ENCODE measurements at regions not wholly inside any gene's neighbourhood (a gene's known extent, or its start where the extent isn't known, plus 50 kb on each side); places are given as distances from the start of the nearest gene placed in this dataset.

GRCh38 chr10:6813856-6814255 is 233.8 kb upstream of the PRKCQ start:
- ChIA-PET RAD21 (ENCODE audit: low non-redundant PET in 1 of 2, low total read pairs in 2 of 2, uncharacterized antibody in 2 of 2, unreplicated experiment in 2 of 2) (no interaction called here), POLR2A (no interaction called here), CTCF (no interaction called here)
- H3K36me3 ChIP-seq (ENCODE audit: control insufficient read depth in 1 of 2, insufficient read depth in 2 of 2, low read length in 2 of 2), result no peaks in the 10 kb centered on the region
- no peaks in the 10 kb centered on the region for H3K9me2 ChIP-seq (ENCODE audit: insufficient read depth)
- no TSS peak for BruUV-seq (replicated peaks)
- no peak overlapping the region for H3K9ac ChIP-seq (ENCODE audit: low read length)
- ATAC-seq (no peak), DNase-seq (ENCODE audit: low read depth, low spot score) (no peak)
- no peak overlapping the region for H3K4me2 ChIP-seq (ENCODE audit: low read length)
- H3K9me3 ChIP-seq (ENCODE audit: control insufficient read depth in 1 of 2, insufficient read depth in 1 of 2, low read depth in 1 of 2, low read length in 2 of 2), result no peaks in the 10 kb centered on the region
- no peak overlapping the region for H2AFZ ChIP-seq (ENCODE audit: low read depth, low read length, poor library complexity, severe bottlenecking)
- H3K27me3 ChIP-seq (ENCODE audit: insufficient read depth, low read length), result peaks cover 33% of the 10 kb centered on the region
- no peaks in the 10 kb centered on the region for H3K79me2 ChIP-seq (ENCODE audit: insufficient read depth, low read length)
- TF ChIP-seq POLR2AphosphoS5 (IDR thresholded peaks at IDR 0.05; ENCODE audit: low read depth, low read length) (no peak), SRF (IDR thresholded peaks at IDR 0.05; ENCODE audit: low read depth) (no peak), ATF3 (IDR thresholded peaks at IDR 0.05) (no peak), ELF1 (IDR thresholded peaks at IDR 0.05; ENCODE audit: borderline replicate concordance, low read depth) (no peak), RAD21 (IDR thresholded peaks at IDR 0.05; ENCODE audit: low read depth) (no peak), EZH2phosphoT487 (IDR thresholded peaks at IDR 0.05; ENCODE audit: borderline replicate concordance) (no peak), SIN3A (IDR thresholded peaks at IDR 0.05; ENCODE audit: low read depth) (no peak), REST (IDR thresholded peaks at IDR 0.05; ENCODE audit: low read depth) (no peak), POLR2A (IDR thresholded peaks at IDR 0.05; ENCODE audit: borderline replicate concordance, extremely low read depth, insufficient read depth, insufficient read length) (no peak), CBX3 (IDR thresholded peaks at IDR 0.05; ENCODE audit: low read depth) (no peak), ZNF274 (IDR thresholded peaks at IDR 0.05; ENCODE audit: low read depth, low read length) (no peak), SP1 (IDR thresholded peaks at IDR 0.05; ENCODE audit: low read depth) (no peak), JUND (IDR thresholded peaks at IDR 0.05) (no peak), FOSL1 (IDR thresholded peaks at IDR 0.05; ENCODE audit: low read depth) (no peak), ZFX (IDR thresholded peaks at IDR 0.05) (no peak), CEBPB (IDR thresholded peaks at IDR 0.05; ENCODE audit: low read depth) (no peak)
- TF ChIP-seq, protein P1, sequence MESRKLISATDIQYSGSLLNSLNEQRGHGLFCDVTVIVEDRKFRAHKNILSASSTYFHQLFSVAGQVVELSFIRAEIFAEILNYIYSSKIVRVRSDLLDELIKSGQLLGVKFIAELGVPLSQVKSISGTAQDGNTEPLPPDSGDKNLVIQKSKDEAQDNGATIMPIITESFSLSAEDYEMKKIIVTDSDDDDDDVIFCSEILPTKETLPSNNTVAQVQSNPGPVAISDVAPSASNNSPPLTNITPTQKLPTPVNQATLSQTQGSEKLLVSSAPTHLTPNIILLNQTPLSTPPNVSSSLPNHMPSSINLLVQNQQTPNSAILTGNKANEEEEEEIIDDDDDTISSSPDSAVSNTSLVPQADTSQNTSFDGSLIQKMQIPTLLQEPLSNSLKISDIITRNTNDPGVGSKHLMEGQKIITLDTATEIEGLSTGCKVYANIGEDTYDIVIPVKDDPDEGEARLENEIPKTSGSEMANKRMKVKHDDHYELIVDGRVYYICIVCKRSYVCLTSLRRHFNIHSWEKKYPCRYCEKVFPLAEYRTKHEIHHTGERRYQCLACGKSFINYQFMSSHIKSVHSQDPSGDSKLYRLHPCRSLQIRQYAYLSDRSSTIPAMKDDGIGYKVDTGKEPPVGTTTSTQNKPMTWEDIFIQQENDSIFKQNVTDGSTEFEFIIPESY (IDR thresholded peaks at IDR 0.05; ENCODE audit: extremely low read depth, insufficient replicate concordance, low read length), result no peak
- TF ChIP-seq, protein P2, sequence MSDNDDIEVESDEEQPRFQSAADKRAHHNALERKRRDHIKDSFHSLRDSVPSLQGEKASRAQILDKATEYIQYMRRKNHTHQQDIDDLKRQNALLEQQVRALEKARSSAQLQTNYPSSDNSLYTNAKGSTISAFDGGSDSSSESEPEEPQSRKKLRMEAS (IDR thresholded peaks at IDR 0.05), result no peak
- H3K4me1 ChIP-seq (ENCODE audit: control insufficient read depth in 1 of 2, insufficient read depth in 2 of 2, low read length in 2 of 2), result no peaks in the 10 kb centered on the region
- no peak overlapping the region for H3K27ac ChIP-seq (ENCODE audit: low read depth, low read length)
- H3K4me3 ChIP-seq (replicated peaks in 1 of 2; ENCODE audit: low read depth in 1 of 2, low read length in 2 of 2), result no peak overlapping the region
- no peaks in the 10 kb centered on the region for H4K20me1 ChIP-seq (ENCODE audit: insufficient read depth)
- intact Hi-C loops (cut with micrococcal nuclease), result no loop called here

All from HCT116 (cell line).